Neural cell (in vitro differentiated cells): ENCODE measurements at regions not wholly inside any gene's neighbourhood (a gene's known extent, or its start where the extent isn't known, plus 50 kb on each side); places are given as distances from the start of the nearest gene placed in this dataset.

Experiments used
- EZH2 ChIP-seq: fragments of 200-600, 300-800 bp; shearing (Covaris generic), sonication (generic); IDR thresholded peaks from 2 replicates; pipeline ENCODE4 v1.6.1; 2014; ENCODE audit warnings: antibody characterized with exemption, low read length, borderline replicate concordance, mild to moderate bottlenecking; ENCODE audit not compliant: insufficient read depth, poor library complexity, severe bottlenecking
- TAF1 ChIP-seq: IDR thresholded peaks from 2 replicates; pipeline ENCODE4 v1.6.1; 2012; ENCODE audit warnings: low read depth

GRCh38 chr1:37169743-37170275, 135.5 kb upstream of the GRIK3 start:
- no peak for TF ChIP-seq TAF1
- no peak for TF ChIP-seq EZH2
